ENCODE measurements at regions not wholly inside any gene's neighbourhood (a gene's known extent, or its start where the extent isn't known, plus 50 kb on each side); places are given as distances from the start of the nearest gene placed in this dataset.

DNA sequence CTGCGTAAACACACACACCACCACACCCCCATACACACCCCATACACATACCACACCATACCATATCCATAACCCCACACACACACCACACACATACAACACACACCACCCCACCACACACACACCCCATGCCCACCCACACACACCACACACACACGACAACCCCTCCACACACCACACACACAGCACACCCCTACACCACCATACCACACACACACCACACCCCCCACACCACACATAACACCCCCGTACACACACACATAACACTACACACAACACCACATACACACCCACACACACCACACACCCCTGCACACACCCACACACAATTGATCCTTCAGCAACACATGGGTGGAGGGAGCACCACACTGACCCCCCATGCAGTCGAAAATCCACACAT is 50.3 kb upstream of the BMS1 start:
- TF ChIP-seq, protein P1, sequence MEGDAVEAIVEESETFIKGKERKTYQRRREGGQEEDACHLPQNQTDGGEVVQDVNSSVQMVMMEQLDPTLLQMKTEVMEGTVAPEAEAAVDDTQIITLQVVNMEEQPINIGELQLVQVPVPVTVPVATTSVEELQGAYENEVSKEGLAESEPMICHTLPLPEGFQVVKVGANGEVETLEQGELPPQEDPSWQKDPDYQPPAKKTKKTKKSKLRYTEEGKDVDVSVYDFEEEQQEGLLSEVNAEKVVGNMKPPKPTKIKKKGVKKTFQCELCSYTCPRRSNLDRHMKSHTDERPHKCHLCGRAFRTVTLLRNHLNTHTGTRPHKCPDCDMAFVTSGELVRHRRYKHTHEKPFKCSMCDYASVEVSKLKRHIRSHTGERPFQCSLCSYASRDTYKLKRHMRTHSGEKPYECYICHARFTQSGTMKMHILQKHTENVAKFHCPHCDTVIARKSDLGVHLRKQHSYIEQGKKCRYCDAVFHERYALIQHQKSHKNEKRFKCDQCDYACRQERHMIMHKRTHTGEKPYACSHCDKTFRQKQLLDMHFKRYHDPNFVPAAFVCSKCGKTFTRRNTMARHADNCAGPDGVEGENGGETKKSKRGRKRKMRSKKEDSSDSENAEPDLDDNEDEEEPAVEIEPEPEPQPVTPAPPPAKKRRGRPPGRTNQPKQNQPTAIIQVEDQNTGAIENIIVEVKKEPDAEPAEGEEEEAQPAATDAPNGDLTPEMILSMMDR (optimal IDR thresholded peaks at IDR 0.05 in 1 of 3, IDR thresholded peaks at IDR 0.05 in 1 of 3, conservative IDR thresholded peaks at IDR 0.05 in 1 of 3; ENCODE audit: extremely low read depth in 1 of 3, insufficient read depth in 2 of 3, low read length in 3 of 3): no peak
- TF ChIP-seq EZH2 (IDR thresholded peaks at IDR 0.05; ENCODE audit: low read length): no peak
- Histone ChIP-seq H3K4me1 (ENCODE audit: control insufficient read depth, extremely low read depth, insufficient read depth, low read length) (no peaks in the 10 kb centered on the region), H3K4me3 (ENCODE audit: control insufficient read depth in 2 of 3, extremely low read depth in 1 of 3, insufficient read depth in 2 of 3, low read depth in 1 of 3, low read length in 3 of 3) (no peak overlapping the region), H3K36me3 (ENCODE audit: control insufficient read depth in 2 of 2, extremely low read depth in 1 of 2, insufficient read depth in 2 of 2, low read length in 2 of 2) (no peaks in the 10 kb centered on the region), H3K4me2 (ENCODE audit: control insufficient read depth, extremely low read depth, insufficient read depth, low read depth, low read length) (no peak overlapping the region), H3K9ac (ENCODE audit: control insufficient read depth, extremely low read depth, insufficient read depth, low read length) (no peak overlapping the region), H3K9me3 (ENCODE audit: control insufficient read depth, low read depth, low read length) (no peaks in the 10 kb centered on the region), H3K79me2 (ENCODE audit: control insufficient read depth, insufficient read depth, low read length) (no peaks in the 10 kb centered on the region), H3K27ac (ENCODE audit: control insufficient read depth, insufficient read depth, low read length) (no peak overlapping the region), H4K20me1 (ENCODE audit: control insufficient read depth, extremely low read depth, insufficient read depth, low read length) (no peaks in the 10 kb centered on the region), H2AFZ (ENCODE audit: control insufficient read depth, low read length) (no peak overlapping the region), H3K27me3 (ENCODE audit: control insufficient read depth, extremely low read depth, insufficient read depth, low read length) (no peaks in the 10 kb centered on the region), H3K9me1 (ENCODE audit: control insufficient read depth, extremely low read depth, insufficient read depth, low read length) (no peaks in the 10 kb centered on the region)
- DNase-seq (ENCODE audit: low read depth, low spot score) (no peak), FAIRE-seq (no peak)
- dilution Hi-C loops (cut with MboI; ENCODE audit: extremely low pct_ligation_motif_present, low sequenced_read_pairs): no loop called here
